ENCODE measurements at regions not wholly inside any gene's neighbourhood (a gene's known extent, or its start where the extent isn't known, plus 50 kb on each side); places are given as distances from the start of the nearest gene placed in this dataset.

GRCh38 chr2:13462464-13462863 is 745.7 kb downstream of the TRIB2 start:
- POLR2A ChIA-PET (ENCODE audit: partially characterized antibody) = no interaction called here

More at GRCh38 chr2:13462464-13462863, 745.7 kb downstream of the TRIB2 start:
- H3K4me3 ChIP-seq (ENCODE audit: extremely low read depth in 1 of 4, insufficient read depth in 2 of 4, low read depth in 3 of 4, low read length in 4 of 4) = no peak overlapping the region
- H2BK5ac ChIP-seq (ENCODE audit: low read depth, low read length) = no peak overlapping the region
- no peak overlapping the region for H2BK20ac ChIP-seq (ENCODE audit: low read length)
- H3K9me3 ChIP-seq (ENCODE audit: insufficient read depth in 2 of 2, low read depth in 1 of 2, low read length in 1 of 2) = peaks cover 2 to 4% of the 10 kb centered on the region in 2 experiments; a peak in 1 of 4 replicates
- H3K9ac ChIP-seq (replicated peaks in 1 of 4; ENCODE audit: extremely low read depth in 1 of 4, low read depth in 3 of 4, low read length in 3 of 4) = no peak overlapping the region
- no peak overlapping the region for H3K4me2 ChIP-seq (ENCODE audit: insufficient read depth in 1 of 2, low read depth in 2 of 2, low read length in 2 of 2)
- H3K56ac ChIP-seq (replicated peaks; ENCODE audit: insufficient read length, low read depth, low read length) = no peak overlapping the region
- CTCF ChIA-PET (ENCODE audit: partially characterized antibody) = no interaction called here
- no peak overlapping the region for H4K8ac ChIP-seq (ENCODE audit: extremely low read depth, insufficient read depth, low read length)
- TF ChIP-seq RFX5 (IDR thresholded peaks at IDR 0.05; ENCODE audit: borderline replicate concordance, low read depth, low read length) (no peak), TAF7 (optimal IDR thresholded peaks at IDR 0.05; ENCODE audit: borderline replicate concordance, low read depth, low read length) (no peak), TEAD4 (IDR thresholded peaks at IDR 0.05; ENCODE audit: low read depth, low read length) (no peak), EP300 (IDR thresholded peaks at IDR 0.05; ENCODE audit: borderline replicate concordance in 1 of 2, low read depth in 2 of 2, low read length in 2 of 2) (no peak), HDAC2 (IDR thresholded peaks at IDR 0.05; ENCODE audit: borderline replicate concordance in 1 of 2, low read depth in 2 of 2, low read length in 2 of 2) (no peak), KDM5A (IDR thresholded peaks at IDR 0.05; ENCODE audit: low read length) (no peak), TAF1 (IDR thresholded peaks at IDR 0.05; ENCODE audit: low read depth, low read length) (no peak), HDAC6 (IDR thresholded peaks at IDR 0.05; ENCODE audit: low read depth, low read length) (no peak), CHD1 (IDR thresholded peaks at IDR 0.05; ENCODE audit: low read depth, low read length) (no peak), FOSL1 (IDR thresholded peaks at IDR 0.05; ENCODE audit: insufficient read depth, low read depth, low read length) (no peak), RXRA (IDR thresholded peaks at IDR 0.05; ENCODE audit: insufficient read depth, low read depth, low read length) (no peak), TCF12 (IDR thresholded peaks at IDR 0.05; ENCODE audit: low read depth, low read length) (no peak)
- TF ChIP-seq, protein P1, sequence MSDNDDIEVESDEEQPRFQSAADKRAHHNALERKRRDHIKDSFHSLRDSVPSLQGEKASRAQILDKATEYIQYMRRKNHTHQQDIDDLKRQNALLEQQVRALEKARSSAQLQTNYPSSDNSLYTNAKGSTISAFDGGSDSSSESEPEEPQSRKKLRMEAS (IDR thresholded peaks at IDR 0.05) = no peak
- no peak overlapping the region for H3K18ac ChIP-seq (ENCODE audit: extremely low read depth, low read length)
- no peak overlapping the region for H2BK12ac ChIP-seq (ENCODE audit: low read depth, low read length)
- H3K27me3 ChIP-seq (replicated peaks in 1 of 4; ENCODE audit: control insufficient read depth in 3 of 4, extremely low read depth in 1 of 4, insufficient read depth in 3 of 4, low read length in 3 of 4) = no peaks in the 10 kb centered on the region
- H3K79me2 ChIP-seq (ENCODE audit: control insufficient read depth in 1 of 2, insufficient read depth in 2 of 2, low read length in 2 of 2) = no peaks in the 10 kb centered on the region
- no peak overlapping the region for H2BK120ac ChIP-seq (replicated peaks; ENCODE audit: low read depth, low read length)
- DNase-seq (ENCODE audit: low read depth in 1 of 2, low spot score in 2 of 2) (no peak), FAIRE-seq (no peak)
- H3K27ac ChIP-seq (ENCODE audit: low read depth, low read length) = no peak overlapping the region
- no peak overlapping the region for H2BK15ac ChIP-seq (ENCODE audit: low read length)
- H3K36me3 ChIP-seq (ENCODE audit: control insufficient read depth in 2 of 4, insufficient read depth in 4 of 4, low read length in 3 of 4) = no peaks in the 10 kb centered on the region
- no peak overlapping the region for H2AFZ ChIP-seq (ENCODE audit: low read length)
- WGBS, 2 experiments (ENCODE audit: extremely low coverage in 1 of 2, insufficient coverage in 1 of 2, insufficient read length in 1 of 2, insufficient replicate concordance in 2 of 2, low coverage in 1 of 2, low lambda C conversion rate in 2 of 2, missing lambda C conversion rate in 1 of 2) = 91% methylated on average over 1 of the region's 1 CpG; no CpG with 5 or more reads in 1 of the 2 experiments
- H3K23ac ChIP-seq (ENCODE audit: insufficient read length) = no peak overlapping the region
- H4K20me1 ChIP-seq (replicated peaks in 1 of 2; ENCODE audit: control insufficient read depth in 1 of 2, insufficient read depth in 2 of 2, low read length in 2 of 2) = no peaks in the 10 kb centered on the region
- no peak overlapping the region for H2AK5ac ChIP-seq (ENCODE audit: low read depth, low read length)
- H4K5ac ChIP-seq (ENCODE audit: insufficient read length, low read depth, low read length) = no peak overlapping the region
- H3K23me2 ChIP-seq (ENCODE audit: low read depth, low read length) = no peaks in the 10 kb centered on the region
- H3K79me1 ChIP-seq (ENCODE audit: low read depth, low read length) = no peaks in the 10 kb centered on the region
- H4K91ac ChIP-seq (replicated peaks; ENCODE audit: insufficient read length, low read length) = no peak overlapping the region
- H3K4me1 ChIP-seq (replicated peaks in 1 of 4; ENCODE audit: control insufficient read depth in 3 of 4, insufficient read depth in 4 of 4, low read length in 3 of 4) = peaks cover 0 to 2% (median 0%) of the 10 kb centered on the region in 4 experiments; a peak in 1 of 7 replicates
- no peak overlapping the region for H3K4ac ChIP-seq (replicated peaks; ENCODE audit: insufficient read length, low read depth, low read length)
- H3K14ac ChIP-seq (ENCODE audit: insufficient read length) = no peak overlapping the region

Measured in H1 (cell line).